ENCODE measurements at regions not wholly inside any gene's neighbourhood (a gene's known extent, or its start where the extent isn't known, plus 50 kb on each side); places are given as distances from the start of the nearest gene placed in this dataset.

- TF ChIP-seq CTCF (IDR thresholded peaks at IDR 0.05) = no peak
- no peak for TF ChIP-seq POLR2A (IDR thresholded peaks at IDR 0.05)
- TF ChIP-seq POLR2AphosphoS5 (IDR thresholded peaks at IDR 0.05) = no peak
- no peak overlapping the region for H3K27ac ChIP-seq
- no peaks in the 10 kb centered on the region for H3K36me3 ChIP-seq
- DNase-seq (ENCODE audit: low spot score) = no peak
- 64% methylated on average over 4 of the region's 4 CpGs for WGBS
- H3K27me3 ChIP-seq (replicated peaks; ENCODE audit: insufficient read depth) = no peaks in the 10 kb centered on the region
- H3K4me3 ChIP-seq = no peak overlapping the region
- no peaks in the 10 kb centered on the region for H3K9me3 ChIP-seq
- intact Hi-C loops (cut with DNase I) = no loop called here
- no peaks in the 10 kb centered on the region for H3K4me1 ChIP-seq (replicated peaks)
These were observed 440.3 kb downstream of the ZIC3 start for GRCh38 chrX:138006180-138006579.

- Histone ChIP-seq H3K4me1 (replicated peaks) (no peaks in the 10 kb centered on the region), H3K36me3 (no peaks in the 10 kb centered on the region), H3K9me3 (no peaks in the 10 kb centered on the region), H3K4me3 (no peak overlapping the region), H3K27me3 (replicated peaks; ENCODE audit: insufficient read depth) (no peaks in the 10 kb centered on the region), H3K27ac (no peak overlapping the region)
- no peak for DNase-seq (ENCODE audit: low spot score)
- intact Hi-C loops (cut with DNase I) = no loop called here
- WGBS = 16% methylated on average over 5 of the region's 5 CpGs
- no peak for TF ChIP-seq POLR2A (IDR thresholded peaks at IDR 0.05)
- TF ChIP-seq POLR2AphosphoS5 (IDR thresholded peaks at IDR 0.05) = no peak
- no peak for TF ChIP-seq CTCF (IDR thresholded peaks at IDR 0.05)
These were observed 442.4 kb downstream of the ZIC3 start for GRCh38 chrX:138008281-138008680.

GRCh38 chrX:138011468-138011867 lies 445.5 kb downstream of the ZIC3 start:
- Histone ChIP-seq H3K27me3 (replicated peaks; ENCODE audit: insufficient read depth) (no peaks in the 10 kb centered on the region), H3K27ac (no peak overlapping the region), H3K9me3 (no peaks in the 10 kb centered on the region), H3K36me3 (no peaks in the 10 kb centered on the region), H3K4me1 (replicated peaks) (no peaks in the 10 kb centered on the region), H3K4me3 (no peak overlapping the region)
- TF ChIP-seq POLR2A (IDR thresholded peaks at IDR 0.05) = no peak
- TF ChIP-seq CTCF (IDR thresholded peaks at IDR 0.05) = no peak
- TF ChIP-seq POLR2AphosphoS5 (IDR thresholded peaks at IDR 0.05) = no peak
- intact Hi-C loops (cut with DNase I) = no loop called here
- DNase-seq (ENCODE audit: low spot score) = peak; percentile 4
- 71% methylated on average over 2 of the region's 2 CpGs for WGBS

- DNase-seq (ENCODE audit: low spot score) = no peak
- Histone ChIP-seq H3K27ac (no peak overlapping the region), H3K9me3 (no peaks in the 10 kb centered on the region), H3K36me3 (no peaks in the 10 kb centered on the region), H3K4me1 (replicated peaks) (no peaks in the 10 kb centered on the region), H3K4me3 (no peak overlapping the region), H3K27me3 (replicated peaks; ENCODE audit: insufficient read depth) (no peaks in the 10 kb centered on the region)
- WGBS = 48% methylated on average over 3 of the region's 3 CpGs
- intact Hi-C loops (cut with DNase I) = no loop called here
- no peak for TF ChIP-seq POLR2AphosphoS5 (IDR thresholded peaks at IDR 0.05)
- TF ChIP-seq CTCF (IDR thresholded peaks at IDR 0.05) = no peak
- no peak for TF ChIP-seq POLR2A (IDR thresholded peaks at IDR 0.05)
These were observed 448.6 kb downstream of the ZIC3 start for GRCh38 chrX:138014577-138014976.

- intact Hi-C loops (cut with DNase I) = no loop called here
- WGBS = 45% methylated on average over 1 of the region's 1 CpG
These were observed 452.3 kb downstream of the ZIC3 start for GRCh38 chrX:138018145-138018799.

More at GRCh38 chrX:138018145-138018799, 452.3 kb downstream of the ZIC3 start:
- no peak for TF ChIP-seq POLR2AphosphoS5 (IDR thresholded peaks at IDR 0.05)
- TF ChIP-seq POLR2A (IDR thresholded peaks at IDR 0.05) = no peak
- no peak for TF ChIP-seq CTCF (IDR thresholded peaks at IDR 0.05)
- DNase-seq (ENCODE audit: low spot score) = no peak
- H3K36me3 ChIP-seq = no peaks in the 10 kb centered on the region
- H3K27me3 ChIP-seq (replicated peaks; ENCODE audit: insufficient read depth) = no peaks in the 10 kb centered on the region
- no peak overlapping the region for H3K4me3 ChIP-seq
- no peaks in the 10 kb centered on the region for H3K4me1 ChIP-seq (replicated peaks)
- no peaks in the 10 kb centered on the region for H3K9me3 ChIP-seq
- no peak overlapping the region for H3K27ac ChIP-seq

Data from prostate gland (tissue), 2 donors.